ENCODE measurements at regions not wholly inside any gene's neighbourhood (a gene's known extent, or its start where the extent isn't known, plus 50 kb on each side); places are given as distances from the start of the nearest gene placed in this dataset.

DNA sequence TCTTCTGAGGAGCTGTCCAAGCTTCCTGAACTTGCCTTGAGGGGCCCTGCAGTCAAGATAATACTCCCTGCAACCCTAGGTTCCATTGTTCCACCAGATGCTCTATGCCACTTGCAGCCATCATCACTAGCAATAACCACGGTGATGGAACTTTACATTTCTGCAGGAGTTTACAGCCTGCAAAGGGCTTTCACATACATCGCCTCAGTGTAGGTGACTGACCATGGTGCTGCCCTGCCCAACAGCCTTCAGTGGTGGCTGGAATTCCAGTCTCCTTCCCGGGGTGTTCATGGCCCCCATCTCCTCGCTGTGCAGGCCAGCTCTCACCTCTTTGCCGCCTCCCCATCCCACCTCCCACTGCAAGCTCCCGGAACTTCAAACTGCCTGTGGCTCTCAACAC is 225.5 kb upstream of the ECI2 start (continued):
- TF ChIP-seq, protein P1, sequence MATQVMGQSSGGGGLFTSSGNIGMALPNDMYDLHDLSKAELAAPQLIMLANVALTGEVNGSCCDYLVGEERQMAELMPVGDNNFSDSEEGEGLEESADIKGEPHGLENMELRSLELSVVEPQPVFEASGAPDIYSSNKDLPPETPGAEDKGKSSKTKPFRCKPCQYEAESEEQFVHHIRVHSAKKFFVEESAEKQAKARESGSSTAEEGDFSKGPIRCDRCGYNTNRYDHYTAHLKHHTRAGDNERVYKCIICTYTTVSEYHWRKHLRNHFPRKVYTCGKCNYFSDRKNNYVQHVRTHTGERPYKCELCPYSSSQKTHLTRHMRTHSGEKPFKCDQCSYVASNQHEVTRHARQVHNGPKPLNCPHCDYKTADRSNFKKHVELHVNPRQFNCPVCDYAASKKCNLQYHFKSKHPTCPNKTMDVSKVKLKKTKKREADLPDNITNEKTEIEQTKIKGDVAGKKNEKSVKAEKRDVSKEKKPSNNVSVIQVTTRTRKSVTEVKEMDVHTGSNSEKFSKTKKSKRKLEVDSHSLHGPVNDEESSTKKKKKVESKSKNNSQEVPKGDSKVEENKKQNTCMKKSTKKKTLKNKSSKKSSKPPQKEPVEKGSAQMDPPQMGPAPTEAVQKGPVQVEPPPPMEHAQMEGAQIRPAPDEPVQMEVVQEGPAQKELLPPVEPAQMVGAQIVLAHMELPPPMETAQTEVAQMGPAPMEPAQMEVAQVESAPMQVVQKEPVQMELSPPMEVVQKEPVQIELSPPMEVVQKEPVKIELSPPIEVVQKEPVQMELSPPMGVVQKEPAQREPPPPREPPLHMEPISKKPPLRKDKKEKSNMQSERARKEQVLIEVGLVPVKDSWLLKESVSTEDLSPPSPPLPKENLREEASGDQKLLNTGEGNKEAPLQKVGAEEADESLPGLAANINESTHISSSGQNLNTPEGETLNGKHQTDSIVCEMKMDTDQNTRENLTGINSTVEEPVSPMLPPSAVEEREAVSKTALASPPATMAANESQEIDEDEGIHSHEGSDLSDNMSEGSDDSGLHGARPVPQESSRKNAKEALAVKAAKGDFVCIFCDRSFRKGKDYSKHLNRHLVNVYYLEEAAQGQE (IDR thresholded peaks at IDR 0.05; ENCODE audit: borderline replicate concordance): peak; percentile 48
- TF ChIP-seq, protein P1 (CRISPR knock-in tag; IDR thresholded peaks at IDR 0.05; ENCODE audit: low read depth): peak; percentile 84; the same call in 1 of the 2 replicates
- TF ChIP-seq, protein P2, sequence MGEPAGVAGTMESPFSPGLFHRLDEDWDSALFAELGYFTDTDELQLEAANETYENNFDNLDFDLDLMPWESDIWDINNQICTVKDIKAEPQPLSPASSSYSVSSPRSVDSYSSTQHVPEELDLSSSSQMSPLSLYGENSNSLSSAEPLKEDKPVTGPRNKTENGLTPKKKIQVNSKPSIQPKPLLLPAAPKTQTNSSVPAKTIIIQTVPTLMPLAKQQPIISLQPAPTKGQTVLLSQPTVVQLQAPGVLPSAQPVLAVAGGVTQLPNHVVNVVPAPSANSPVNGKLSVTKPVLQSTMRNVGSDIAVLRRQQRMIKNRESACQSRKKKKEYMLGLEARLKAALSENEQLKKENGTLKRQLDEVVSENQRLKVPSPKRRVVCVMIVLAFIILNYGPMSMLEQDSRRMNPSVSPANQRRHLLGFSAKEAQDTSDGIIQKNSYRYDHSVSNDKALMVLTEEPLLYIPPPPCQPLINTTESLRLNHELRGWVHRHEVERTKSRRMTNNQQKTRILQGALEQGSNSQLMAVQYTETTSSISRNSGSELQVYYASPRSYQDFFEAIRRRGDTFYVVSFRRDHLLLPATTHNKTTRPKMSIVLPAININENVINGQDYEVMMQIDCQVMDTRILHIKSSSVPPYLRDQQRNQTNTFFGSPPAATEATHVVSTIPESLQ (CRISPR knock-in tag; IDR thresholded peaks at IDR 0.05): no peak

Data from K562 (cell line).